HCT116 (cell line): ENCODE measurements at regions not wholly inside any gene's neighbourhood (a gene's known extent, or its start where the extent isn't known, plus 50 kb on each side); places are given as distances from the start of the nearest gene placed in this dataset.

Experiments
- ATAC-seq: fragments of 200-7000 bp; cut with Tn5 transposase; 2 replicates; pipeline ENCODE4 v1.9.1; 2020; ENCODE audit warnings: mild to moderate bottlenecking, moderate library complexity
- BruUV-seq: library from RNA; stranded (reverse); fragments of 400-500 nt; replicated peaks from 2 replicates; lab custom pipeline; 2021; lab: Mats Ljungman, UMichigan
- CTCF ChIA-PET: fragments of 300-600 bp; sonication (Branson Sonifier 250); formaldehyde crosslinking; loops from one replicate; lab custom pipeline; 2021; ENCODE audit warnings: antibody characterized with exemption; lab: Charles Lee
- POLR2A ChIA-PET: fragments of 300-600, 350-600 bp; sonication (Branson Sonifier 250); formaldehyde crosslinking; loops from one replicate; lab custom pipeline; 2021; ENCODE audit warnings: antibody characterized with exemption; lab: Charles Lee
- RAD21 ChIA-PET, 2 experiments: fragments of 300-600 bp; sonication (Branson Sonifier 250); formaldehyde crosslinking; loops; one replicate each; lab custom pipeline; 2023; ENCODE audit warnings: low total read pairs in 2 of 2; ENCODE audit not compliant: uncharacterized antibody in 2 of 2, unreplicated experiment in 2 of 2, low non-redundant PET in 1 of 2; lab: Charles Lee
- DNase-seq: peaks from one replicate; pipeline ENCODE4 v3.0.0-alpha.2; 2010; ENCODE audit warnings: low read depth, low spot score
- H2AFZ ChIP-seq: fragments of 200-600 bp; shearing (Covaris generic), sonication (generic); 2 replicates; pipeline ENCODE4 v1.6.1; 2017; ENCODE audit warnings: low read depth, mixed run types, mixed read lengths, antibody characterized with exemption, low read length; ENCODE audit not compliant: poor library complexity, severe bottlenecking
- H3K27ac ChIP-seq: 2 replicates; pipeline ENCODE4 v1.5.1; 2012; ENCODE audit warnings: low read depth, low read length
- H3K27me3 ChIP-seq: fragments of 200-600 bp; sonication (generic); 2 replicates; pipeline ENCODE4 v1.6.1; 2016; ENCODE audit warnings: mixed run types, low read length, mixed read lengths; ENCODE audit not compliant: insufficient read depth
- H3K36me3 ChIP-seq, 2 experiments: fragments of 200-500 bp in 1 of 2; fragments of 200-600 bp in 1 of 2; sonication (Bioruptor generic) in 1 of 2; sonication (generic) in 1 of 2; 2 replicates each; pipeline versions ENCODE4 v1.5.1 to v1.6.1; 2014 to 2016; ENCODE audit warnings: low read length in 2 of 2, inconsistent platforms in 1 of 2, mixed read lengths in 1 of 2, mixed run types in 1 of 2; ENCODE audit not compliant: insufficient read depth in 2 of 2, control insufficient read depth in 1 of 2
- H3K4me1 ChIP-seq, 2 experiments: fragments of 200-600 bp in 1 of 2; sonication (generic) in 1 of 2; 2 replicates each; pipeline versions ENCODE4 v1.5.1 to v1.6.1; 2012 to 2017; ENCODE audit warnings: low read length in 2 of 2, inconsistent platforms in 1 of 2, mild to moderate bottlenecking in 1 of 2, mixed read lengths in 1 of 2, mixed run types in 1 of 2, moderate library complexity in 1 of 2; ENCODE audit not compliant: insufficient read depth in 2 of 2, control insufficient read depth in 1 of 2
- H3K4me2 ChIP-seq: fragments of 200-600 bp; sonication (generic); 2 replicates; pipeline ENCODE4 v1.6.1; 2017; ENCODE audit warnings: mixed run types, low read length, mixed read lengths
- H3K4me3 ChIP-seq, 2 experiments: fragments of 200-600 bp in 1 of 2; sonication (generic) in 1 of 2; replicated peaks in 1 of 2; 2 replicates each; pipeline ENCODE4 v1.5.1; 2011 to 2016; ENCODE audit warnings: low read length in 2 of 2, control low read depth in 1 of 2, low read depth in 1 of 2, mild to moderate bottlenecking in 1 of 2, mixed read lengths in 1 of 2, mixed run types in 1 of 2
- H3K79me2 ChIP-seq: fragments of 200-600 bp; sonication (generic); 2 replicates; pipeline ENCODE4 v1.6.1; 2017; ENCODE audit warnings: mild to moderate bottlenecking, mixed run types, low read length, moderate library complexity, mixed read lengths; ENCODE audit not compliant: insufficient read depth
- H3K9ac ChIP-seq: fragments of 200-600 bp; sonication (generic); 2 replicates; pipeline ENCODE4 v1.6.1; 2016; ENCODE audit warnings: low read length, mixed read lengths
- H3K9me2 ChIP-seq: fragments of 200-600 bp; sonication (generic), shearing (Covaris generic); 2 replicates; pipeline ENCODE4 v1.6.1; 2017; ENCODE audit warnings: mixed run types, mild to moderate bottlenecking, moderate library complexity; ENCODE audit not compliant: insufficient read depth
- H3K9me3 ChIP-seq, 2 experiments: fragments of 200-500 bp in 1 of 2; fragments of 200-600 bp in 1 of 2; sonication (Bioruptor generic) in 1 of 2; sonication (generic) in 1 of 2; 2 replicates each; pipeline ENCODE4 v1.6.1; 2014 to 2017; ENCODE audit warnings: low read length in 2 of 2, mixed read lengths in 2 of 2, inconsistent platforms in 1 of 2, low read depth in 1 of 2, mild to moderate bottlenecking in 1 of 2, mixed run types in 1 of 2, moderate library complexity in 1 of 2; ENCODE audit not compliant: control insufficient read depth in 1 of 2, insufficient read depth in 1 of 2
- H4K20me1 ChIP-seq: fragments of 200-600 bp; sonication (generic), shearing (Covaris generic); 2 replicates; pipeline ENCODE4 v1.6.1; 2017; ENCODE audit warnings: mixed run types, mild to moderate bottlenecking, moderate library complexity; ENCODE audit not compliant: insufficient read depth
- CBX3 ChIP-seq: IDR thresholded peaks from 2 replicates; pipeline ENCODE4 v1.6.1; 2012; ENCODE audit warnings: low read depth
- CEBPB ChIP-seq: IDR thresholded peaks from 2 replicates; pipeline ENCODE4 v1.6.1; 2012; ENCODE audit warnings: low read depth
- EGR1 ChIP-seq: IDR thresholded peaks from 2 replicates; pipeline ENCODE4 v1.6.1; 2012; ENCODE audit warnings: low read depth
- ELF1 ChIP-seq: IDR thresholded peaks from 2 replicates; pipeline ENCODE4 v1.6.1; 2012; ENCODE audit warnings: low read depth, borderline replicate concordance
- EZH2 ChIP-seq: fragments of 200-600 bp; sonication (generic); IDR thresholded peaks from 2 replicates; pipeline ENCODE4 v1.6.1; 2017; ENCODE audit warnings: antibody characterized with exemption, mixed run types
- EZH2phosphoT487 ChIP-seq: fragments of 200-600 bp; IDR thresholded peaks from 2 replicates; pipeline ENCODE4 v1.6.1; 2018; ENCODE audit warnings: antibody characterized with exemption, borderline replicate concordance
- FOSL1 ChIP-seq: IDR thresholded peaks from 2 replicates; pipeline ENCODE4 v1.6.1; 2012; ENCODE audit warnings: low read depth
- POLR2A ChIP-seq: IDR thresholded peaks from 2 replicates; pipeline ENCODE4 v1.7.0; 2011; ENCODE audit warnings: borderline replicate concordance; ENCODE audit not compliant: insufficient read depth, insufficient read length; ENCODE audit errors: extremely low read depth
- RAD21 ChIP-seq: IDR thresholded peaks from 2 replicates; pipeline ENCODE4 v1.6.1; 2012; ENCODE audit warnings: low read depth, mild to moderate bottlenecking
- SP1 ChIP-seq: IDR thresholded peaks from 2 replicates; pipeline ENCODE4 v1.6.1; 2012; ENCODE audit warnings: low read depth
- SRF ChIP-seq: IDR thresholded peaks from 2 replicates; pipeline ENCODE4 v1.6.1; 2012; ENCODE audit warnings: low read depth
- TCF7L2 ChIP-seq: IDR thresholded peaks from 2 replicates; pipeline ENCODE4 v1.7.0; 2011; ENCODE audit warnings: borderline replicate concordance, inconsistent platforms; ENCODE audit not compliant: insufficient read depth, insufficient read length; ENCODE audit errors: extremely low read depth
- ZFX ChIP-seq: fragments of 450-650 bp; IDR thresholded peaks from 2 replicates; pipeline ENCODE4 v1.6.1; 2017
- intact Hi-C: fragments of 100-400 bp; cut with micrococcal nuclease; formaldehyde crosslinking; loops from 2 replicates; pipeline ENCODE4 v1.10.0; 2022
- TF ChIP-seq, protein P1 (sequence below): IDR thresholded peaks from 2 replicates; pipeline ENCODE4 v1.6.1; 2012; ENCODE audit warnings: low read depth
- TF ChIP-seq, protein P2 (sequence below): IDR thresholded peaks from 2 replicates; pipeline ENCODE4 v1.6.1; 2011; ENCODE audit warnings: mild to moderate bottlenecking, low read length, moderate library complexity; ENCODE audit not compliant: insufficient replicate concordance; ENCODE audit errors: extremely low read depth
- TF ChIP-seq, protein P3 (sequence below): IDR thresholded peaks from 2 replicates; pipeline ENCODE4 v1.6.1; 2012

DNA sequence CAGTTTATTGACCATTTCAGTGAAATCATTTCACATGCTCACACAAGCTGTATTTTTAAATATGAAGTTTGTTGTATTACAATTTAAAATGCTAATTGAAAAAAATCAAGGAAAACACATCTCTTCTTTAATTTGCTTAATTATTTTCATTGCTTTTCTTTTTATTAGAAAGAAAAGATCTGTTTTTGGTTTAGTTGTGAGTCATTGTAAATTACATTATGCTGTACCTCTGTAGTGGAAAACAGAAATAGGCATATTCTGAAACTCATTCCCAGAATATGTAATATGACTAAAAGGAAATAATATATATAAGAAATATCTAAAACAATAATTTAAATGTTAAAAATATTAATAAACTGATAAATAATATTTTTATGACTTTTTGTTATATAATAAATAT, 161.9 kb downstream of the HGF start:
- no peaks in the 10 kb centered on the region for H3K27me3 ChIP-seq
- intact Hi-C loops: no loop called here
- no peak overlapping the region for H3K4me3 ChIP-seq
- no peaks in the 10 kb centered on the region for H3K9me3 ChIP-seq
- ChIA-PET CTCF (no interaction called here), RAD21 (no interaction called here), POLR2A (no interaction called here)
- DNase-seq: no peak
- no peaks in the 10 kb centered on the region for H3K36me3 ChIP-seq
- H3K9ac ChIP-seq: no peak overlapping the region
- no TSS peak for BruUV-seq
- peak overlapping the region; percentile 25 for H2AFZ ChIP-seq
- H3K27ac ChIP-seq: no peak overlapping the region
- no peaks in the 10 kb centered on the region for H4K20me1 ChIP-seq
- no peaks in the 10 kb centered on the region for H3K4me1 ChIP-seq
- H3K4me2 ChIP-seq: no peak overlapping the region
- no peaks in the 10 kb centered on the region for H3K9me2 ChIP-seq
- H3K79me2 ChIP-seq: no peaks in the 10 kb centered on the region
- TF ChIP-seq EGR1 (no peak), FOSL1 (no peak), ZFX (no peak), TCF7L2 (no peak), CEBPB (no peak), POLR2A (no peak), ELF1 (no peak), EZH2 (no peak), SP1 (no peak), RAD21 (no peak), SRF (no peak), CBX3 (no peak), EZH2phosphoT487 (no peak)
- TF ChIP-seq, protein P1, sequence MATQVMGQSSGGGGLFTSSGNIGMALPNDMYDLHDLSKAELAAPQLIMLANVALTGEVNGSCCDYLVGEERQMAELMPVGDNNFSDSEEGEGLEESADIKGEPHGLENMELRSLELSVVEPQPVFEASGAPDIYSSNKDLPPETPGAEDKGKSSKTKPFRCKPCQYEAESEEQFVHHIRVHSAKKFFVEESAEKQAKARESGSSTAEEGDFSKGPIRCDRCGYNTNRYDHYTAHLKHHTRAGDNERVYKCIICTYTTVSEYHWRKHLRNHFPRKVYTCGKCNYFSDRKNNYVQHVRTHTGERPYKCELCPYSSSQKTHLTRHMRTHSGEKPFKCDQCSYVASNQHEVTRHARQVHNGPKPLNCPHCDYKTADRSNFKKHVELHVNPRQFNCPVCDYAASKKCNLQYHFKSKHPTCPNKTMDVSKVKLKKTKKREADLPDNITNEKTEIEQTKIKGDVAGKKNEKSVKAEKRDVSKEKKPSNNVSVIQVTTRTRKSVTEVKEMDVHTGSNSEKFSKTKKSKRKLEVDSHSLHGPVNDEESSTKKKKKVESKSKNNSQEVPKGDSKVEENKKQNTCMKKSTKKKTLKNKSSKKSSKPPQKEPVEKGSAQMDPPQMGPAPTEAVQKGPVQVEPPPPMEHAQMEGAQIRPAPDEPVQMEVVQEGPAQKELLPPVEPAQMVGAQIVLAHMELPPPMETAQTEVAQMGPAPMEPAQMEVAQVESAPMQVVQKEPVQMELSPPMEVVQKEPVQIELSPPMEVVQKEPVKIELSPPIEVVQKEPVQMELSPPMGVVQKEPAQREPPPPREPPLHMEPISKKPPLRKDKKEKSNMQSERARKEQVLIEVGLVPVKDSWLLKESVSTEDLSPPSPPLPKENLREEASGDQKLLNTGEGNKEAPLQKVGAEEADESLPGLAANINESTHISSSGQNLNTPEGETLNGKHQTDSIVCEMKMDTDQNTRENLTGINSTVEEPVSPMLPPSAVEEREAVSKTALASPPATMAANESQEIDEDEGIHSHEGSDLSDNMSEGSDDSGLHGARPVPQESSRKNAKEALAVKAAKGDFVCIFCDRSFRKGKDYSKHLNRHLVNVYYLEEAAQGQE: no peak
- TF ChIP-seq, protein P2, sequence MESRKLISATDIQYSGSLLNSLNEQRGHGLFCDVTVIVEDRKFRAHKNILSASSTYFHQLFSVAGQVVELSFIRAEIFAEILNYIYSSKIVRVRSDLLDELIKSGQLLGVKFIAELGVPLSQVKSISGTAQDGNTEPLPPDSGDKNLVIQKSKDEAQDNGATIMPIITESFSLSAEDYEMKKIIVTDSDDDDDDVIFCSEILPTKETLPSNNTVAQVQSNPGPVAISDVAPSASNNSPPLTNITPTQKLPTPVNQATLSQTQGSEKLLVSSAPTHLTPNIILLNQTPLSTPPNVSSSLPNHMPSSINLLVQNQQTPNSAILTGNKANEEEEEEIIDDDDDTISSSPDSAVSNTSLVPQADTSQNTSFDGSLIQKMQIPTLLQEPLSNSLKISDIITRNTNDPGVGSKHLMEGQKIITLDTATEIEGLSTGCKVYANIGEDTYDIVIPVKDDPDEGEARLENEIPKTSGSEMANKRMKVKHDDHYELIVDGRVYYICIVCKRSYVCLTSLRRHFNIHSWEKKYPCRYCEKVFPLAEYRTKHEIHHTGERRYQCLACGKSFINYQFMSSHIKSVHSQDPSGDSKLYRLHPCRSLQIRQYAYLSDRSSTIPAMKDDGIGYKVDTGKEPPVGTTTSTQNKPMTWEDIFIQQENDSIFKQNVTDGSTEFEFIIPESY: no peak
- TF ChIP-seq, protein P3, sequence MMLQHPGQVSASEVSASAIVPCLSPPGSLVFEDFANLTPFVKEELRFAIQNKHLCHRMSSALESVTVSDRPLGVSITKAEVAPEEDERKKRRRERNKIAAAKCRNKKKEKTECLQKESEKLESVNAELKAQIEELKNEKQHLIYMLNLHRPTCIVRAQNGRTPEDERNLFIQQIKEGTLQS: no peak
- no peak for ATAC-seq
